Fibroblast of mammary gland (primary cell): ENCODE measurements at regions not wholly inside any gene's neighbourhood (a gene's known extent, or its start where the extent isn't known, plus 50 kb on each side); places are given as distances from the start of the nearest gene placed in this dataset.

ENCODE experiments used
- DNase-seq: peaks from one replicate; pipeline ENCODE4 v3.0.0-alpha.2; 2010; ENCODE audit warnings: low read depth
- H3K4me3 ChIP-seq: 2 replicates; pipeline ENCODE4 v1.5.1; 2011; ENCODE audit warnings: low read depth, mild to moderate bottlenecking, low read length, moderate library complexity; ENCODE audit not compliant: control insufficient read depth
- CTCF ChIP-seq: conservative IDR thresholded peaks from 2 replicates; pipeline ENCODE4 v1.5.1; 2011; ENCODE audit warnings: low read depth, low read length, inconsistent platforms; ENCODE audit not compliant: control insufficient read depth, insufficient read depth

DNA sequence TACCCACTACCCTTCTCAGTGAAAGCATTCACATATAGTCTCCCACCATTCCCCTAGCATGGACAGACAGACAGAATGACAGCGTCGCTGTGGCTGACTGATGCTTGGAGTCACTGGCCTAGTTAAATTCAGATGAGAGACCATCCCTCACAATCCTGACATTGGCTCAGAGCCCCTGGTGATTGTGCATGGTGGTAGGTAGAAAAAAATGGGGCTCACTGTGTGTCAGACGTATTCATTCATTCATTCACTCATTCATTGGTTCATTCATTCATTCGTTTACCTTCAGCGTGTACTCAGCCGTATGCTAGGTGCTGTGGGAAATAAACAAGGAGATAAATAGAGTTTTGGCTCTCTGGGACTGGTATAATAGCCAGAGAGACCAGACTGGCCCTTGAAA, 73.6 kb upstream of the CALM2 start:
- no peak overlapping the region for H3K4me3 ChIP-seq
- TF ChIP-seq CTCF: no peak
- no peak for DNase-seq

DNA sequence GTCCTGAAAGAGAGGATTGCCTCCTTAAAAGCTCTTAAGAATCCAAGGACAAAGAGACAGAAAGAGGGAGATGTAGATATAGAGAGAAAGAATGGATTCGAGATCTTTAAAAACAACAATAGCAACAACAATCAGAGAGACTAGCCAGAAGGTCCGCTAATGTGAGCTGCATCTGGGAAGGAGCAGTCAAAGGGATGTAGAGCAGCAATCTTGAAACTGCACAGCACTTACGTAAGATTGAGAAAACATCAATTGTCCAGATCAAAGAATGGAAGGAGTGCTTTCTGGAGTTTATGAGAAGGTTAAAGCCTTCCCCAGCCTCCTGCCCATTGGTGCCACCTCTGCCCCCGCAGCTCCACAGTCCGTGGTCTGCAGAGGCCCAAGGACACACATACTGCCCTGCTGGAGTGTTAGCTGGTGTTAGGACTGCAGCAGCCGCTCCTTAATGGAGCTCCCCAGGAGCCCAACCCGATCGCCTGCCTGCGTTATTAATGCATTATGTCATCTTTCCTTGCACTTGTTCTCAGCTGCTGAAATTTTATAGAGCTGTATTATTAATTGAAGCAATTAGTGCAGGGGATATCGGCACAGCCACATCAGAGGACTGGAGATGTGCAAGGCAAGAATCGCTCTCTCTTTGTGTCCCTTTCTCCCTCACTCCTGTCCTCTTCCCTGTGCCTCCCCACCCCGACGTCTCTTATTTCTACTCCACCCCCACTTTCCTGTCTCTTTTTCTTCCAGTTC, 73.0 kb upstream of the CALM2 start:
- no peak for DNase-seq
- no peak overlapping the region for H3K4me3 ChIP-seq
- no peak for TF ChIP-seq CTCF

- H3K4me3 ChIP-seq: no peak overlapping the region
- no peak for TF ChIP-seq CTCF
- no peak for DNase-seq
Observed at GRCh38 chr2:47243596-47244323, 67.4 kb upstream of the CALM2 start.

DNA sequence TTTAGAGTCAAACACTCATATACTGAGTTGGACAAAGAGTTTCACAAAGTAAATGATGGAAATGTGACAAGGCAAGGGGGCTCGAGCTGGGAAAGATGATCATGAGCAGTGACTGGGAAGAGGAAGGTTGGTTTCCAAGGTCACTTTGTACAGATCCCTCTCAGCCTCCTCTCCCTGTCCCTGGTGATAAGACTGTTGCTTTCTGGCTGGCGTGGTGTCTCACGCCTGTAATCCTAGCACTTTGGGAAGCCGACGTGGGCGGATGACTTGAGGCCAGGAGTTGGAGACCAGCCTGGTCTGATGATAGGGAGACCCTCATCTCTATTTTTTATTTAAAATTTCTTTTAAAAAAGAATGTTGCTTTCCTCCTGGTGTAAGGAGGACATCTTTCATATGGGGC, 65.4 kb upstream of the CALM2 start:
- TF ChIP-seq CTCF: no peak
- no peak for DNase-seq
- no peak overlapping the region for H3K4me3 ChIP-seq

GRCh38 chr2:47239119-47239969, 63.0 kb upstream of the CALM2 start:
- H3K4me3 ChIP-seq: no peak overlapping the region
- no peak for TF ChIP-seq CTCF
- no peak for DNase-seq

- DNase-seq: no peak
- no peak overlapping the region for H3K4me3 ChIP-seq
- TF ChIP-seq CTCF: no peak
Observed at GRCh38 chr2:47238638-47239037, 62.3 kb upstream of the CALM2 start.
